ENCODE measurements at regions not wholly inside any gene's neighbourhood (a gene's known extent, or its start where the extent isn't known, plus 50 kb on each side); places are given as distances from the start of the nearest gene placed in this dataset.

- ATAC-seq: no peak
- no peaks in the 10 kb centered on the region for H3K27me3 Mint-ChIP-seq
- DNase-seq: no peak
- H3K36me3 Mint-ChIP-seq (ENCODE audit: low read depth): peaks cover 3% of the 10 kb centered on the region
- H3K9me3 Mint-ChIP-seq: peaks cover 9% of the 10 kb centered on the region
- H3K4me3 Mint-ChIP-seq: no peak overlapping the region
- no peak overlapping the region for H3K27ac Mint-ChIP-seq
- no peaks in the 10 kb centered on the region for H3K4me1 Mint-ChIP-seq
Measured at GRCh38 chr12:128170181-128170580, 96.8 kb upstream of the TMEM132C start.

- ATAC-seq: no peak
- H3K27me3 Mint-ChIP-seq: no peaks in the 10 kb centered on the region
- H3K9me3 Mint-ChIP-seq: peaks cover 4% of the 10 kb centered on the region
- no peak for DNase-seq
- H3K4me3 Mint-ChIP-seq: no peak overlapping the region
- no peak overlapping the region for H3K27ac Mint-ChIP-seq
- H3K36me3 Mint-ChIP-seq (ENCODE audit: low read depth): no peaks in the 10 kb centered on the region
- H3K4me1 Mint-ChIP-seq: no peaks in the 10 kb centered on the region
Measured at GRCh38 chr12:128178565-128178964, 88.4 kb upstream of the TMEM132C start.

- ATAC-seq: no peak
- Mint-ChIP-seq H3K36me3 (ENCODE audit: low read depth) (no peaks in the 10 kb centered on the region), H3K27me3 (no peaks in the 10 kb centered on the region), H3K4me1 (no peaks in the 10 kb centered on the region), H3K4me3 (no peak overlapping the region), H3K27ac (no peak overlapping the region), H3K9me3 (peaks cover 4% of the 10 kb centered on the region)
- no peak for DNase-seq
Measured at GRCh38 chr12:128178966-128179365, 88.0 kb upstream of the TMEM132C start.

- Mint-ChIP-seq H3K4me1 (no peaks in the 10 kb centered on the region), H3K36me3 (ENCODE audit: low read depth) (no peaks in the 10 kb centered on the region), H3K27ac (no peak overlapping the region), H3K9me3 (peaks cover 8% of the 10 kb centered on the region), H3K4me3 (no peak overlapping the region), H3K27me3 (no peaks in the 10 kb centered on the region)
- no peak for DNase-seq
- ATAC-seq: no peak
Measured at GRCh38 chr12:128180166-128180565, 86.8 kb upstream of the TMEM132C start.

- H3K4me3 Mint-ChIP-seq: no peak overlapping the region
- H3K9me3 Mint-ChIP-seq: peaks cover 7% of the 10 kb centered on the region
- H3K36me3 Mint-ChIP-seq (ENCODE audit: low read depth): no peaks in the 10 kb centered on the region
- H3K27me3 Mint-ChIP-seq: no peaks in the 10 kb centered on the region
- no peaks in the 10 kb centered on the region for H3K4me1 Mint-ChIP-seq
- H3K27ac Mint-ChIP-seq: no peak overlapping the region
- DNase-seq: no peak
- ATAC-seq: no peak
Measured at GRCh38 chr12:128190052-128190451, 76.9 kb upstream of the TMEM132C start.

- DNase-seq (no peak), ATAC-seq (no peak)
- no peaks in the 10 kb centered on the region for H3K27me3 Mint-ChIP-seq
- no peak overlapping the region for H3K27ac Mint-ChIP-seq
- no peaks in the 10 kb centered on the region for H3K36me3 Mint-ChIP-seq (ENCODE audit: low read depth)
- H3K4me3 Mint-ChIP-seq: no peak overlapping the region
- no peaks in the 10 kb centered on the region for H3K4me1 Mint-ChIP-seq
- H3K9me3 Mint-ChIP-seq: peaks cover 7% of the 10 kb centered on the region
Measured at GRCh38 chr12:128190614-128191013, 76.4 kb upstream of the TMEM132C start.

GRCh38 chr12:128191380-128191779, 75.6 kb upstream of the TMEM132C start:
- peaks cover 7% of the 10 kb centered on the region for H3K9me3 Mint-ChIP-seq
- no peaks in the 10 kb centered on the region for H3K27me3 Mint-ChIP-seq
- ATAC-seq (no peak), DNase-seq (no peak)
- H3K36me3 Mint-ChIP-seq (ENCODE audit: low read depth): no peaks in the 10 kb centered on the region
- H3K4me3 Mint-ChIP-seq: no peak overlapping the region
- no peak overlapping the region for H3K27ac Mint-ChIP-seq
- H3K4me1 Mint-ChIP-seq: no peaks in the 10 kb centered on the region

- H3K27ac Mint-ChIP-seq: no peak overlapping the region
Measured at GRCh38 chr12:128204711-128205110, 62.3 kb upstream of the TMEM132C start.

GRCh38 chr12:128205145-128205544, 61.8 kb upstream of the TMEM132C start:
- H3K4me1 Mint-ChIP-seq: no peaks in the 10 kb centered on the region
- H3K27ac Mint-ChIP-seq: no peak overlapping the region
- H3K4me3 Mint-ChIP-seq: no peak overlapping the region

More at GRCh38 chr12:128204711-128205110, 62.3 kb upstream of the TMEM132C start:
- peaks cover 7% of the 10 kb centered on the region for H3K9me3 Mint-ChIP-seq
- DNase-seq (no peak), ATAC-seq (no peak)
- H3K4me3 Mint-ChIP-seq: no peak overlapping the region
- no peaks in the 10 kb centered on the region for H3K27me3 Mint-ChIP-seq
- H3K36me3 Mint-ChIP-seq (ENCODE audit: low read depth): no peaks in the 10 kb centered on the region
- no peaks in the 10 kb centered on the region for H3K4me1 Mint-ChIP-seq

GRCh38 chr12:128205758-128206157, 61.2 kb upstream of the TMEM132C start:
- DNase-seq (no peak), ATAC-seq (no peak)
- H3K36me3 Mint-ChIP-seq (ENCODE audit: low read depth): no peaks in the 10 kb centered on the region
- H3K27me3 Mint-ChIP-seq: no peaks in the 10 kb centered on the region
- H3K9me3 Mint-ChIP-seq: peaks cover 4% of the 10 kb centered on the region
- no peak overlapping the region for H3K4me3 Mint-ChIP-seq
- H3K27ac Mint-ChIP-seq: no peak overlapping the region
- no peaks in the 10 kb centered on the region for H3K4me1 Mint-ChIP-seq

More at GRCh38 chr12:128205145-128205544, 61.8 kb upstream of the TMEM132C start:
- Mint-ChIP-seq H3K27me3 (no peaks in the 10 kb centered on the region), H3K36me3 (ENCODE audit: low read depth) (no peaks in the 10 kb centered on the region), H3K9me3 (peaks cover 4% of the 10 kb centered on the region)
- no peak for ATAC-seq
- DNase-seq: no peak
